ENCODE measurements at regions not wholly inside any gene's neighbourhood (a gene's known extent, or its start where the extent isn't known, plus 50 kb on each side); places are given as distances from the start of the nearest gene placed in this dataset.

DNA sequence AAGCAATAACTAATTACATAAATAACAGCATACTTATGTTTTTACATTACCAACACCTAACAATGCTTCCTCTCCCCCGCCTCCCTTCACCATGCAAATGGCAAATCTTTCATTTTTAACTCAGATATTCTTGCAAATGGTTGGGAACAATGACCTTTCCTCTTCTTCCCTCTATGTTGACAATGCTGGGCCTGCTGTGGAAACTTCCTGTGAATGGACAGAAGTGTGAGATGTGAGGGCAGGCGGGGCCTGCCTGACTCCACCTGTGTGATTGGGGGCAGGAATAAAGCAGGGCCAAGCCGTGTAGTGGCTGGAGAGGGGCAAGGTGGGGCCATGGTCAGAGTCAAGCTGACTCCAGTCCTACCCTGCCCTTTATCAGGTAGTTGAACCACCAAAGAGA is 289.6 kb downstream of the RPS6KC1 start:
- TF ChIP-seq, protein P1, sequence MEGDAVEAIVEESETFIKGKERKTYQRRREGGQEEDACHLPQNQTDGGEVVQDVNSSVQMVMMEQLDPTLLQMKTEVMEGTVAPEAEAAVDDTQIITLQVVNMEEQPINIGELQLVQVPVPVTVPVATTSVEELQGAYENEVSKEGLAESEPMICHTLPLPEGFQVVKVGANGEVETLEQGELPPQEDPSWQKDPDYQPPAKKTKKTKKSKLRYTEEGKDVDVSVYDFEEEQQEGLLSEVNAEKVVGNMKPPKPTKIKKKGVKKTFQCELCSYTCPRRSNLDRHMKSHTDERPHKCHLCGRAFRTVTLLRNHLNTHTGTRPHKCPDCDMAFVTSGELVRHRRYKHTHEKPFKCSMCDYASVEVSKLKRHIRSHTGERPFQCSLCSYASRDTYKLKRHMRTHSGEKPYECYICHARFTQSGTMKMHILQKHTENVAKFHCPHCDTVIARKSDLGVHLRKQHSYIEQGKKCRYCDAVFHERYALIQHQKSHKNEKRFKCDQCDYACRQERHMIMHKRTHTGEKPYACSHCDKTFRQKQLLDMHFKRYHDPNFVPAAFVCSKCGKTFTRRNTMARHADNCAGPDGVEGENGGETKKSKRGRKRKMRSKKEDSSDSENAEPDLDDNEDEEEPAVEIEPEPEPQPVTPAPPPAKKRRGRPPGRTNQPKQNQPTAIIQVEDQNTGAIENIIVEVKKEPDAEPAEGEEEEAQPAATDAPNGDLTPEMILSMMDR (IDR thresholded peaks at IDR 0.05): no peak
- TF ChIP-seq POLR2A (IDR thresholded peaks at IDR 0.05): no peak
